Uterus (tissue), 3 donors: ENCODE measurements at regions not wholly inside any gene's neighbourhood (a gene's known extent, or its start where the extent isn't known, plus 50 kb on each side); places are given as distances from the start of the nearest gene placed in this dataset.

ENCODE experiments used
- DNase-seq, 2 donors: peaks; one replicate each; pipeline ENCODE4 v3.0.0-alpha.2; 2019 to 2020
- H3K27ac ChIP-seq, 2 donors: fragments of 200-600 bp; sonication (generic); 1 replicate in 1 of 2; 2 replicates in 1 of 2; pipeline ENCODE4 v1.5.1; 2016 to 2018
- H3K27me3 ChIP-seq, 2 donors: fragments of 200-600 bp; sonication (generic); one replicate each; pipeline ENCODE4 v1.5.1; 2018 to 2019; ENCODE audit warnings: control low read depth in 1 of 2
- H3K36me3 ChIP-seq, 2 donors: fragments of 200-600 bp; sonication (generic); one replicate each; pipeline ENCODE4 v1.5.1; 2019; ENCODE audit warnings: control low read depth in 1 of 2
- H3K4me1 ChIP-seq, 2 donors: fragments of 200-600 bp; sonication (generic); one replicate each; pipeline ENCODE4 v1.5.1; 2018 to 2019; ENCODE audit warnings: control low read depth in 1 of 2
- H3K4me3 ChIP-seq, 2 donors: fragments of 200-600 bp; sonication (generic); 1 replicate in 1 of 2; 2 replicates in 1 of 2; pipeline ENCODE4 v1.5.1; 2018 to 2019; ENCODE audit warnings: mild to moderate bottlenecking in 1 of 2
- H3K9me3 ChIP-seq, 2 donors: fragments of 200-600 bp; sonication (generic); one replicate each; pipeline ENCODE4 v1.5.1; 2019; ENCODE audit warnings: control low read depth in 1 of 2
- CTCF ChIP-seq, 4 experiments: fragments of 200-600 bp in 2 of 4; fragments of 450-650 bp in 2 of 4; sonication (generic) in 2 of 4; IDR thresholded peaks; one replicate each; pipeline ENCODE4 v1.5.1; 2016 to 2019; ENCODE audit warnings: antibody characterized with exemption in 4 of 4, mild to moderate bottlenecking in 2 of 4, moderate library complexity in 1 of 4
- POLR2A ChIP-seq, 2 donors: fragments of 450-650 bp; IDR thresholded peaks; one replicate each; pipeline ENCODE4 v1.6.1; 2016; ENCODE audit warnings: antibody characterized with exemption in 2 of 2, mild to moderate bottlenecking in 1 of 2, moderate library complexity in 1 of 2
- intact Hi-C: fragments of 100-400 bp; cut with DNase I; formaldehyde crosslinking; loops from one replicate; pipeline ENCODE4 v1.15.1; 2023; ENCODE audit warnings: low total_unique reads
- donor health status: DM: yes; HTN: yes; CAD: no.

- intact Hi-C loops: no loop called here
- H3K27ac ChIP-seq: no peak overlapping the region
- no peaks in the 10 kb centered on the region for H3K36me3 ChIP-seq
- no peaks in the 10 kb centered on the region for H3K27me3 ChIP-seq
- H3K4me1 ChIP-seq: no peaks in the 10 kb centered on the region
- H3K4me3 ChIP-seq: no peak overlapping the region
- TF ChIP-seq CTCF (IDR thresholded peaks at IDR 0.05) (no peak), POLR2A (IDR thresholded peaks at IDR 0.05) (no peak)
- no peaks in the 10 kb centered on the region for H3K9me3 ChIP-seq
- DNase-seq: no peak
Observed at GRCh38 chr15:62945760-62946159, 96.8 kb upstream of the TPM1 start.

- H3K9me3 ChIP-seq: no peaks in the 10 kb centered on the region
Observed at GRCh38 chr15:62946940-62947339, 95.6 kb upstream of the TPM1 start.

GRCh38 chr15:62950462-62950931 is 92.0 kb upstream of the TPM1 start:
- DNase-seq: no peak
- no peak overlapping the region for H3K27ac ChIP-seq
- intact Hi-C loops: no loop called here
- no peaks in the 10 kb centered on the region for H3K4me1 ChIP-seq
- H3K9me3 ChIP-seq: no peaks in the 10 kb centered on the region
- TF ChIP-seq POLR2A (IDR thresholded peaks at IDR 0.05): no peak
- no peak for TF ChIP-seq CTCF (IDR thresholded peaks at IDR 0.05)
- no peaks in the 10 kb centered on the region for H3K36me3 ChIP-seq
- no peak overlapping the region for H3K4me3 ChIP-seq
- no peaks in the 10 kb centered on the region for H3K27me3 ChIP-seq

More at GRCh38 chr15:62946940-62947339, 95.6 kb upstream of the TPM1 start:
- no peak overlapping the region for H3K4me3 ChIP-seq
- TF ChIP-seq CTCF (IDR thresholded peaks at IDR 0.05) (no peak), POLR2A (IDR thresholded peaks at IDR 0.05) (no peak)
- no peaks in the 10 kb centered on the region for H3K4me1 ChIP-seq
- intact Hi-C loops: no loop called here
- no peaks in the 10 kb centered on the region for H3K27me3 ChIP-seq
- DNase-seq: no peak
- no peak overlapping the region for H3K27ac ChIP-seq
- H3K36me3 ChIP-seq: no peaks in the 10 kb centered on the region

GRCh38 chr15:62951481-62951880 is 91.1 kb upstream of the TPM1 start:
- H3K4me3 ChIP-seq: no peak overlapping the region
- H3K9me3 ChIP-seq: no peaks in the 10 kb centered on the region
- H3K4me1 ChIP-seq: no peaks in the 10 kb centered on the region
- no peak for DNase-seq
- TF ChIP-seq CTCF (IDR thresholded peaks at IDR 0.05) (no peak), POLR2A (IDR thresholded peaks at IDR 0.05) (no peak)
- H3K27me3 ChIP-seq: no peaks in the 10 kb centered on the region
- intact Hi-C loops: no loop called here
- H3K27ac ChIP-seq: no peak overlapping the region
- no peaks in the 10 kb centered on the region for H3K36me3 ChIP-seq

GRCh38 chr15:62953021-62953420 is 89.5 kb upstream of the TPM1 start:
- no peaks in the 10 kb centered on the region for H3K27me3 ChIP-seq

More at GRCh38 chr15:62953021-62953420, 89.5 kb upstream of the TPM1 start:
- DNase-seq: no peak
- no peaks in the 10 kb centered on the region for H3K4me1 ChIP-seq
- TF ChIP-seq CTCF (IDR thresholded peaks at IDR 0.05) (no peak), POLR2A (IDR thresholded peaks at IDR 0.05) (no peak)
- H3K27ac ChIP-seq: no peak overlapping the region
- no peaks in the 10 kb centered on the region for H3K36me3 ChIP-seq
- no peak overlapping the region for H3K4me3 ChIP-seq
- intact Hi-C loops: no loop called here
- no peaks in the 10 kb centered on the region for H3K9me3 ChIP-seq
